ENCODE measurements at regions not wholly inside any gene's neighbourhood (a gene's known extent, or its start where the extent isn't known, plus 50 kb on each side); places are given as distances from the start of the nearest gene placed in this dataset.

DNA sequence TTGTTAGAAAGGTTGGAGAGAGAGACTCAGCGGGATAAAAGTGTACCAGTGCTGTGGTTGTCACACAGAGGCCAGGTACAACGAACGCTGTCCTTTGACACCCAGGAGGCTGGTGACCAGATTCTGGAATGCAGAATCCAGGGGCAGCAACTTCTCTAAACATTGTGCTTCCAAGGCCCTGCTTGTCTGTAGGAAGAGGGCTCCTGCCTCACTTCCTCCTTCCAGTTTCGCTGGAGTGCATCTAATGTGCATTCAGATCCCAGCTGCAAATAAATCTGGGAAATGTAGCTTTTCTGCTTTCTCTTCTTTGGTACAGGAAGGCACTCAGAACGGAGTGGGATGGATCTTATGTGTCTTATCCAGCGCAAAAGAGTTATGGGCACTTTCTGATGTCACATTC is 171.8 kb upstream of the ATP5MC3 start:
- CTCF ChIA-PET: no interaction called here

More for the DNA sequence above, 171.8 kb upstream of the ATP5MC3 start:
- no peak overlapping the region for H3K4me3 ChIP-seq (replicated peaks in 1 of 3; ENCODE audit: insufficient read depth in 1 of 3, low read depth in 1 of 3, low read length in 3 of 3)
- DNase-seq (ENCODE audit: low read depth, low spot score) (no peak), FAIRE-seq (no peak)
- H3K9ac ChIP-seq (replicated peaks; ENCODE audit: extremely low read depth, insufficient read depth, low read length): no peak overlapping the region
- no peaks in the 10 kb centered on the region for H3K4me1 ChIP-seq (ENCODE audit: control insufficient read depth, extremely low read depth, insufficient read depth, low read length)
- no peak overlapping the region for H2AFZ ChIP-seq (ENCODE audit: low read depth, low read length)
- H3K27ac ChIP-seq (ENCODE audit: insufficient read depth, low read depth, low read length): no peak overlapping the region
- dilution Hi-C loops (cut with MboI; ENCODE audit: extremely low pct_ligation_motif_present, low sequenced_read_pairs) (no loop called here), intact Hi-C loops (cut with micrococcal nuclease) (no loop called here)
- H3K9me3 ChIP-seq (replicated peaks; ENCODE audit: control insufficient read depth, insufficient read depth, low read length): no peaks in the 10 kb centered on the region
- no peaks in the 10 kb centered on the region for H3K36me3 ChIP-seq (ENCODE audit: control insufficient read depth in 2 of 2, extremely low read depth in 1 of 2, insufficient read depth in 2 of 2, low read length in 2 of 2)
- peaks cover 0 to 3% of the 10 kb centered on the region in 2 experiments for H3K27me3 ChIP-seq (ENCODE audit: control insufficient read depth in 2 of 2, insufficient read depth in 2 of 2, low read length in 2 of 2)
- H3K9me1 ChIP-seq (replicated peaks; ENCODE audit: control insufficient read depth, extremely low read depth, insufficient read depth, low read length): no peaks in the 10 kb centered on the region
- no peak overlapping the region for H3K4me2 ChIP-seq (ENCODE audit: insufficient read depth, low read length)
- TF ChIP-seq POLR2A (IDR thresholded peaks at IDR 0.05; ENCODE audit: low read depth, low read length) (no peak), JUN (IDR thresholded peaks at IDR 0.05; ENCODE audit: borderline replicate concordance, insufficient read depth, insufficient read length, low read depth) (no peak), EZH2 (IDR thresholded peaks at IDR 0.05; ENCODE audit: borderline replicate concordance, low read depth, low read length, severe bottlenecking) (no peak), POLR2AphosphoS5 (IDR thresholded peaks at IDR 0.05; ENCODE audit: insufficient read depth, low read depth, low read length) (no peak), GATA2 (IDR thresholded peaks at IDR 0.05; ENCODE audit: insufficient read depth, insufficient read length, low read depth, low read length) (no peak), FOS (IDR thresholded peaks at IDR 0.05; ENCODE audit: borderline replicate concordance, insufficient read depth, low read length) (no peak), MYC (IDR thresholded peaks at IDR 0.05; ENCODE audit: low read depth, low read length) (no peak)
- TF ChIP-seq, protein P1, sequence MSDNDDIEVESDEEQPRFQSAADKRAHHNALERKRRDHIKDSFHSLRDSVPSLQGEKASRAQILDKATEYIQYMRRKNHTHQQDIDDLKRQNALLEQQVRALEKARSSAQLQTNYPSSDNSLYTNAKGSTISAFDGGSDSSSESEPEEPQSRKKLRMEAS (IDR thresholded peaks at IDR 0.05; ENCODE audit: insufficient read depth, insufficient read length): no peak
- TF ChIP-seq, protein P2, sequence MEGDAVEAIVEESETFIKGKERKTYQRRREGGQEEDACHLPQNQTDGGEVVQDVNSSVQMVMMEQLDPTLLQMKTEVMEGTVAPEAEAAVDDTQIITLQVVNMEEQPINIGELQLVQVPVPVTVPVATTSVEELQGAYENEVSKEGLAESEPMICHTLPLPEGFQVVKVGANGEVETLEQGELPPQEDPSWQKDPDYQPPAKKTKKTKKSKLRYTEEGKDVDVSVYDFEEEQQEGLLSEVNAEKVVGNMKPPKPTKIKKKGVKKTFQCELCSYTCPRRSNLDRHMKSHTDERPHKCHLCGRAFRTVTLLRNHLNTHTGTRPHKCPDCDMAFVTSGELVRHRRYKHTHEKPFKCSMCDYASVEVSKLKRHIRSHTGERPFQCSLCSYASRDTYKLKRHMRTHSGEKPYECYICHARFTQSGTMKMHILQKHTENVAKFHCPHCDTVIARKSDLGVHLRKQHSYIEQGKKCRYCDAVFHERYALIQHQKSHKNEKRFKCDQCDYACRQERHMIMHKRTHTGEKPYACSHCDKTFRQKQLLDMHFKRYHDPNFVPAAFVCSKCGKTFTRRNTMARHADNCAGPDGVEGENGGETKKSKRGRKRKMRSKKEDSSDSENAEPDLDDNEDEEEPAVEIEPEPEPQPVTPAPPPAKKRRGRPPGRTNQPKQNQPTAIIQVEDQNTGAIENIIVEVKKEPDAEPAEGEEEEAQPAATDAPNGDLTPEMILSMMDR (IDR thresholded peaks at IDR 0.05; ENCODE audit: extremely low read depth in 1 of 2, insufficient read depth in 1 of 2, low read depth in 1 of 2, low read length in 2 of 2): no peak
- POLR2A ChIA-PET: no interaction called here
- H3K79me2 ChIP-seq (ENCODE audit: control insufficient read depth, insufficient read depth, low read length): no peaks in the 10 kb centered on the region
- BruUV-seq (replicated peaks): no TSS peak
- no peaks in the 10 kb centered on the region for H4K20me1 ChIP-seq (replicated peaks; ENCODE audit: control insufficient read depth, extremely low read depth, insufficient read depth, low read length)

Data from endothelial cell of umbilical vein (primary cell).